Astrocyte of the cerebellum (primary cell): ENCODE measurements at regions not wholly inside any gene's neighbourhood (a gene's known extent, or its start where the extent isn't known, plus 50 kb on each side); places are given as distances from the start of the nearest gene placed in this dataset.

Experiments used
- DNase-seq: peaks from one replicate; pipeline ENCODE4 v3.0.0-alpha.2; 2011; ENCODE audit warnings: low read depth
- H3K4me3 ChIP-seq: 2 replicates; pipeline ENCODE4 v1.5.1; 2011; ENCODE audit warnings: mild to moderate bottlenecking, low read depth, low read length, moderate library complexity
- in situ Hi-C: cut with HindIII; loops from 2 replicates; pipeline ENCODE4 v1.10.0; 2017; ENCODE audit warnings: low sequenced_read_pairs
- TF ChIP-seq, protein P1 (sequence below): IDR thresholded peaks from 2 replicates; pipeline ENCODE4 v1.5.1; 2012; ENCODE audit warnings: low read length, low read depth, moderate library complexity, mild to moderate bottlenecking; ENCODE audit errors: missing control alignments

DNA sequence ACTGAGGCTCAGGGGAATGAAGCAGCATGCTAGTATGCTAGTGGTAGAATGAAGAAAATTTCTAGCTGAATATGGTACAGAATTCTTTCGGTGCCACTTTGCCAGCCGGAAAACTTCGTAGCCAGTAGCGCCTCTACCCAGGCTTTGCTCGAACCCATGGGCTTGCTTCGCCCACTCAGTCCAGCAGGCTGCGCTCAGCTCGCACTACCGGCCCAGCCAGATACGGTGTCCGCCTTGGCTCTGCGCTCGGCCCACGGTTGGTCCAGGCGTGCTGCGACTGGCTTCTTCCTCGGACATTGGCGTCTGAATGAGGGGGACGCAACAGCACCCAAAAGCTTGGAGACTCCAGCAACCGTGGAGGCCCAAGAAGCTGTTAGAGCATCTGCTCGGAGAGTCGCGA lies 372.5 kb upstream of the CDH8 start:
- in situ Hi-C loops, result no loop called here
- no peak overlapping the region for H3K4me3 ChIP-seq
- no peak for DNase-seq
- TF ChIP-seq, protein P1, sequence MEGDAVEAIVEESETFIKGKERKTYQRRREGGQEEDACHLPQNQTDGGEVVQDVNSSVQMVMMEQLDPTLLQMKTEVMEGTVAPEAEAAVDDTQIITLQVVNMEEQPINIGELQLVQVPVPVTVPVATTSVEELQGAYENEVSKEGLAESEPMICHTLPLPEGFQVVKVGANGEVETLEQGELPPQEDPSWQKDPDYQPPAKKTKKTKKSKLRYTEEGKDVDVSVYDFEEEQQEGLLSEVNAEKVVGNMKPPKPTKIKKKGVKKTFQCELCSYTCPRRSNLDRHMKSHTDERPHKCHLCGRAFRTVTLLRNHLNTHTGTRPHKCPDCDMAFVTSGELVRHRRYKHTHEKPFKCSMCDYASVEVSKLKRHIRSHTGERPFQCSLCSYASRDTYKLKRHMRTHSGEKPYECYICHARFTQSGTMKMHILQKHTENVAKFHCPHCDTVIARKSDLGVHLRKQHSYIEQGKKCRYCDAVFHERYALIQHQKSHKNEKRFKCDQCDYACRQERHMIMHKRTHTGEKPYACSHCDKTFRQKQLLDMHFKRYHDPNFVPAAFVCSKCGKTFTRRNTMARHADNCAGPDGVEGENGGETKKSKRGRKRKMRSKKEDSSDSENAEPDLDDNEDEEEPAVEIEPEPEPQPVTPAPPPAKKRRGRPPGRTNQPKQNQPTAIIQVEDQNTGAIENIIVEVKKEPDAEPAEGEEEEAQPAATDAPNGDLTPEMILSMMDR, result no peak

DNA sequence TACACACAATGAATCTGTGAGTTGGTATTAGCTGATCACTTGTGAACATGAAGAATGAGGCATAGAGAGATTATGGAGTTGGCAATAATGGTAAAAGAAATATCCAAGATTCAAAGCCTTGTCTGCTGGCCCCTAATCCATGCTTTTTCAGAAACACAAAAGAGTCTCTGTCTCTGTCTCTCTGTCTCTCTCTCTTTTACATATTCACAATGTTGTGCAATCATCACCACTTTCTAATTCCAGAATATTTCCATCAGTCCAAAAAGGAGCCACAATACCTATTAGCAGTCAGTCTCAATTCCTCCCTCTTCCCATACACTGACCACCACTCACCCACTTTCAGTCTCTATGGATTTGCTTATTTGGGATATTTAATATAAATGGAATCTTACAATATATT lies 370.1 kb upstream of the CDH8 start:
- no peak overlapping the region for H3K4me3 ChIP-seq
- in situ Hi-C loops, result no loop called here
- no peak for DNase-seq

DNA sequence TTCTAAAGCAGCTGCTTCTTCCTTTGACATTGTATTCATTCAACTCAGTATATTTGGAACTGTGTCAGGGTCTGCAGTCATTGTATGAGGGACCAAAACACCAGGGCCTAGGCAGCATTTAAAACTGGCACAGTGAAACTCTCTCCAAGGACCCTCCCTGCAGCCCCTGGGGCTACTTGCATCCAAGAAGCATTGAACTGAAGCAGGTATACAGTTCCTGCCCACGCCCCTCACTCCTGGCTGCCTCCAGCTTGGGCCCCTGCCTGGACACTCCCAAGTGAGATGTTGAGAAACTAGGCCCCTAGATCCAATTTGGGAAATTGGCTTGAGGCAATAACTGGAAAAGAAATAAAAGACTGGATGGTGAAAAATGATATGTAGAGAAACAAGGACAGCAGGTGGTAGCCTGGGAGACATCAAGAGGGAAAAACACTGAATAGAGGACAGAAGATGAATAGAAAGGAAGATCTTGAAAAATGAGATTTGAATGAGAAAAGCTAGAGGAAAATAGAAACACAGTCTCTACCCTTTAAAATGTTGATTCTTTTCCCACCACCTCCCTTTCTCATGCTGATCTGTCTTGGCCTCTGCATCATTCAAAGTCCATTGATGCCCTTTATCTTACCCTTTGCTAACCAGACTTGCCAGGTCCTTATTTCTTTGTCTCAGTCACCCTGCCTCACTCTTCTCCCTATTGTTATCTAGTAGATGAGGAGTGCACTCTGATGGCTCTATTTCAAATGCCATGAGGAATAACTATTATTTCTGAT lies 368.8 kb upstream of the CDH8 start:
- TF ChIP-seq, protein P1, result no peak
- in situ Hi-C loops, result no loop called here
- DNase-seq, result no peak
- no peak overlapping the region for H3K4me3 ChIP-seq

More for the DNA sequence above, 370.1 kb upstream of the CDH8 start:
- TF ChIP-seq, protein P1, result no peak

DNA sequence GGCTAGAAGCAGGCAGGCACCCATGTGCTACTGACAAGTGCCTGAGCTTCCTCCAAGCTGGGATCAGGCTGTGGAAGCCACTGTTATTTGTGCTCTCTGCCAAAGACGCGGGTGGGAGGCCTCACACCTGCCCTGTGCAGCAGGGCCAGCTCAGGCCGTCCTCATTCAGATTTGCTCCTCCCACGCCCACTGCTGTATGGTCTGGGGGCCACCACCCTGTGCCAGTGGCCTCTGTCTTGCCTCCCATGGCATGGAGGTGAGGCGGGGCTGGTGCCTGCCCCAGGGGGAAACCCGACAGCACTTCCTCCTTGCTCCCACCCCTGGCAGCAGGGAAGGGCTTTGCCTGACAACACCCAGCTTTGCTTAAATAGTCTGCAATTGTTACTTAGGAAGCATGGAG lies 356.5 kb upstream of the CDH8 start:
- H3K4me3 ChIP-seq, result no peak overlapping the region
- in situ Hi-C loops, result no loop called here
- DNase-seq, result no peak
- TF ChIP-seq, protein P1, result no peak

DNA sequence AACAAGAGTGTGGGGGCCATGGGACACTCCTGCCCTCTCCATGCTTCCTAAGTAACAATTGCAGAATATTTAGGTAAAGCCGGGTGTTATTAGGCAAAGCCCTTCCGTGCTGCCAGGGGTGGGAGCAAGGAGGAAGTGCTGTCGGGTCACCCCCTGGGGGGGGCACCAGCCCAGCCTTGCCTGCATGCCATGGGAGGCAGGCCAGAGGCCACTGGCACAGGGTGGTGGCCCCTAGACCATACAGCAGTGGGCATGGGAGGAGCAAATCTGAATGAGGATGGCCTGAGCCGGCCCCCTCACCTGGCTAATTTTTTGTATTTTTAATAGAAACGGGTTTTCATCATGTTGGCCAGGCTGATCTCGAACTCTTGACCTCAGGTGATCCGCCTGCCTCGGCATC lies 355.7 kb upstream of the CDH8 start:
- TF ChIP-seq, protein P1, result no peak
- no peak overlapping the region for H3K4me3 ChIP-seq
- no peak for DNase-seq
- in situ Hi-C loops, result no loop called here

DNA sequence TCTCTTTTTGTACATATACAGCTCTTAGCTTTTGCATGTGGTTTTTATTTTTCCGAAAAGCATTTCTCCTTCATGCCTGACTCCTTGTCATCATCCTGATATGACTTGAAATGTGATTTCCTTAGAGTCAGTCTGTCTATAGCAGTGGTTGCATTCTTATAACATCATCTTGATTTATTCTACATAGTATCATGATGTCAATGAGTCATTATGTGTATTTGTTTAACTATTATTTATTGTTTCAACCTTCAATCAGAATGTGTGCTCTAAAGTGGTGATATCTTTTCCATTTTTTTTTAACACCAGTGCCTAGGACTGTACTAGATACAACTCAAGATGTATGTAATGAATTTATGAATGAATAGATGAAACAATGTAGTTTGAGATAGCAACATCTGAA lies 354.9 kb upstream of the CDH8 start:
- in situ Hi-C loops, result no loop called here
- TF ChIP-seq, protein P1, result no peak
- DNase-seq, result no peak
- no peak overlapping the region for H3K4me3 ChIP-seq

DNA sequence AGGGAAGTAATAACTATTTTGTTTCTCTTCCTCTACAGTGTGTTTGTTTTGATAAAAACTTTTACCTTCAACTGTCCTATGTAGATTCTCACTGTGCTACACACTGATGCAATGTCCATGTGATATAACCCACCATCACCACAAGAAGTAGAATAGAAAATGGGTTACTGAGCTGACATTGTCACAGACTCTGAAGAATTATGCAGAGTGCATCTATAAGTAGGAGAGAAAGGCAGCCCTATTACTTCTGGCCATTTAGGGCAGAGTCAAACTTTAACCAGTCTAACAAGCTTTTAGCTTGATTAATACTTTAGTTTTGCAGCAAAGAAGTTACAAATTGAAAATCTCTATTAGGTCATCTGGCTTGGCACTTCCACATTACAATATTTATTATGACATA lies 354.0 kb upstream of the CDH8 start:
- no peak overlapping the region for H3K4me3 ChIP-seq
- no peak for DNase-seq
- TF ChIP-seq, protein P1, result no peak
- in situ Hi-C loops, result no loop called here
